Activated CD8-positive, alpha-beta memory T cell treated with anti-CD3 and anti-CD28 coated beads for 24 hours (primary cell): ENCODE measurements at regions not wholly inside any gene's neighbourhood (a gene's known extent, or its start where the extent isn't known, plus 50 kb on each side); places are given as distances from the start of the nearest gene placed in this dataset.

ENCODE experiments used
- DNase-seq: peaks from one replicate; pipeline ENCODE4 v3.0.0-alpha.2; 2020

- no peak for DNase-seq
Measured at GRCh38 chr5:54851449-54851848, 133.9 kb downstream of the ESM1 start.

GRCh38 chr5:54848581-54848980, 136.8 kb downstream of the ESM1 start:
- DNase-seq = no peak

GRCh38 chr5:54845567-54845941, 139.8 kb downstream of the ESM1 start:
- no peak for DNase-seq

- no peak for DNase-seq
Measured at GRCh38 chr5:54844905-54845566, 140.4 kb downstream of the ESM1 start.

GRCh38 chr5:54844266-54844665, 141.1 kb downstream of the ESM1 start:
- DNase-seq = no peak

- DNase-seq = no peak
Measured at GRCh38 chr5:54841481-54841880, 143.9 kb downstream of the ESM1 start.

GRCh38 chr5:54838843-54839242, 146.6 kb downstream of the ESM1 start:
- DNase-seq = no peak

GRCh38 chr5:54837981-54838380, 147.4 kb downstream of the ESM1 start:
- no peak for DNase-seq

GRCh38 chr5:54837093-54837492, 148.3 kb downstream of the ESM1 start:
- no peak for DNase-seq

- no peak for DNase-seq
Measured at GRCh38 chr5:54835647-54836046, 149.7 kb downstream of the ESM1 start.

GRCh38 chr5:54834121-54834842, 151.1 kb downstream of the ESM1 start:
- DNase-seq = no peak

- DNase-seq = no peak
Measured at GRCh38 chr5:54833590-54833989, 151.8 kb downstream of the ESM1 start.

GRCh38 chr5:54832858-54833257, 152.5 kb downstream of the ESM1 start:
- no peak for DNase-seq

GRCh38 chr5:54832045-54832444, 153.3 kb downstream of the ESM1 start:
- no peak for DNase-seq

GRCh38 chr5:54831233-54831632, 154.2 kb downstream of the ESM1 start:
- no peak for DNase-seq

- DNase-seq = no peak
Measured at GRCh38 chr5:54829676-54830535, 155.5 kb downstream of the ESM1 start.

GRCh38 chr5:54829102-54829501, 156.3 kb downstream of the ESM1 start:
- DNase-seq = no peak

- DNase-seq = no peak
Measured at GRCh38 chr5:54828151-54828550, 157.2 kb downstream of the ESM1 start.

- DNase-seq = no peak
Measured at GRCh38 chr5:54825005-54825404, 160.4 kb downstream of the ESM1 start.

- DNase-seq = no peak
Measured at GRCh38 chr5:54823006-54823405, 162.4 kb downstream of the ESM1 start.

GRCh38 chr5:54822324-54822687, 163.1 kb downstream of the ESM1 start:
- DNase-seq = no peak

- DNase-seq = no peak
Measured at GRCh38 chr5:54821445-54822323, 163.7 kb downstream of the ESM1 start.
